HFFc6 (cell line): ENCODE measurements at regions not wholly inside any gene's neighbourhood (a gene's known extent, or its start where the extent isn't known, plus 50 kb on each side); places are given as distances from the start of the nearest gene placed in this dataset.

Experiments
- DNase-seq: peaks from one replicate; pipeline ENCODE4 v3.0.0-alpha.2; 2018
- H3K27ac Mint-ChIP-seq: 2 replicates; pipeline ENCODE4 v1.8.0; 2020; ENCODE audit warnings: mild to moderate bottlenecking, mixed read lengths
- H3K27me3 Mint-ChIP-seq: 2 replicates; pipeline ENCODE4 v1.8.0; 2021; ENCODE audit warnings: mild to moderate bottlenecking, moderate library complexity, mixed read lengths; ENCODE audit not compliant: insufficient read depth
- H3K36me3 Mint-ChIP-seq: 2 replicates; pipeline ENCODE4 v1.8.0; 2021; ENCODE audit warnings: low read depth, mixed read lengths
- H3K4me1 Mint-ChIP-seq: 2 replicates; pipeline ENCODE4 v1.8.0; 2020; ENCODE audit warnings: low read depth, mixed read lengths
- H3K4me3 Mint-ChIP-seq: 2 replicates; pipeline ENCODE4 v1.8.0; 2020; ENCODE audit warnings: mild to moderate bottlenecking, moderate library complexity, mixed read lengths
- H3K9me3 Mint-ChIP-seq: 2 replicates; pipeline ENCODE4 v1.8.0; 2020; ENCODE audit warnings: mild to moderate bottlenecking, mixed read lengths
- TF ChIP-seq, protein P1 (sequence below): fragments of 200-600 bp; sonication (generic); IDR thresholded peaks from 2 replicates; pipeline ENCODE4 v1.5.0; 2021; ENCODE audit warnings: antibody characterized with exemption, mild to moderate bottlenecking

DNA sequence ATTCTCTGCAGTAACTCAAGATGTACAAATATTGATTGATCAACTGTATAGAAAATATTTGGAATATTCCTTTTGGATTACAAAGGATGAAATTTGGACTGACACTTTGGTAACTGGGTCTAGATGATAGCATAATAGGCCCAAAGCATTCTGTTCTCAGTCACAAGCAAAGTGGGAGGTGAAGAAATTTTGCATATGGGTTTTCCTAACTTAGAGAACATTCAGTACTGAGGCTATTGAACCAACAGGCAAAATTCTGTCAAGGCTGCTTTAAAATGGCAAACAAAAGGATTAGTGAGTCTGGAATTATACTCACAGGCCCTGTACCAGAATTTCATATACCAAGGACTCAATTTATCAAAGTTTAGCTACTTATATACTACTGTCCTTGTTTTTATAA is 1020.6 kb downstream of the TLE4 start:
- TF ChIP-seq, protein P1, sequence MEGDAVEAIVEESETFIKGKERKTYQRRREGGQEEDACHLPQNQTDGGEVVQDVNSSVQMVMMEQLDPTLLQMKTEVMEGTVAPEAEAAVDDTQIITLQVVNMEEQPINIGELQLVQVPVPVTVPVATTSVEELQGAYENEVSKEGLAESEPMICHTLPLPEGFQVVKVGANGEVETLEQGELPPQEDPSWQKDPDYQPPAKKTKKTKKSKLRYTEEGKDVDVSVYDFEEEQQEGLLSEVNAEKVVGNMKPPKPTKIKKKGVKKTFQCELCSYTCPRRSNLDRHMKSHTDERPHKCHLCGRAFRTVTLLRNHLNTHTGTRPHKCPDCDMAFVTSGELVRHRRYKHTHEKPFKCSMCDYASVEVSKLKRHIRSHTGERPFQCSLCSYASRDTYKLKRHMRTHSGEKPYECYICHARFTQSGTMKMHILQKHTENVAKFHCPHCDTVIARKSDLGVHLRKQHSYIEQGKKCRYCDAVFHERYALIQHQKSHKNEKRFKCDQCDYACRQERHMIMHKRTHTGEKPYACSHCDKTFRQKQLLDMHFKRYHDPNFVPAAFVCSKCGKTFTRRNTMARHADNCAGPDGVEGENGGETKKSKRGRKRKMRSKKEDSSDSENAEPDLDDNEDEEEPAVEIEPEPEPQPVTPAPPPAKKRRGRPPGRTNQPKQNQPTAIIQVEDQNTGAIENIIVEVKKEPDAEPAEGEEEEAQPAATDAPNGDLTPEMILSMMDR, result no peak
- H3K27ac Mint-ChIP-seq, result no peak overlapping the region
- no peak for DNase-seq
- H3K9me3 Mint-ChIP-seq, result peaks cover 7% of the 10 kb centered on the region
- H3K36me3 Mint-ChIP-seq, result no peaks in the 10 kb centered on the region
- H3K4me1 Mint-ChIP-seq, result no peaks in the 10 kb centered on the region
- H3K4me3 Mint-ChIP-seq, result no peak overlapping the region
- H3K27me3 Mint-ChIP-seq, result no peaks in the 10 kb centered on the region

DNA sequence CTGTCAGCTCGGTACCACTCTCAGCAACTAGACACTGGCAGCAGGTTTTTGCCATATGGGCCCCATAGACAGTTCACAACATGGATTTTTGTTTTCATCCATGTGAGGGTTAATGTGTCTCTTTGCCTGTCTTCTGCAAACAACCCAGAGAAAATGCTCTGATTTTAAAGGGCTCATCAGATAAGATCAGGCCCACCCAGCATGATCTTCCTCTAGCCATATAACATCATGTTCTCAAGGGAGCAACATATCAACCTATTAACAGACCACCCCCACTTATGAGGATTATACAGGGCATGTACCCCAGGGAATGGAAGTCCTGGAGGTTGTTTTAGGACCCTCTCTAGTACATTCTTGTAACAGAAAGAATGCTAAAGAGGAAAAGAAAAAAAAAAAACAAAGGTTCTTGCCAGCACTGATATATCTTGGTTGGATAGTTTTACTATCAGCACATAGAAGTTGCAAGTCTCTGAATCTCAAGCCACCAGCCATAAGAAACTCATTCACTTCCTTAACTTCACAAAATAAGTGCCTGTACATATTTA is 1015.1 kb downstream of the TLE4 start:
- TF ChIP-seq, protein P1, result no peak
- no peaks in the 10 kb centered on the region for H3K27me3 Mint-ChIP-seq
- no peak overlapping the region for H3K4me3 Mint-ChIP-seq
- no peak overlapping the region for H3K27ac Mint-ChIP-seq
- no peaks in the 10 kb centered on the region for H3K4me1 Mint-ChIP-seq
- H3K9me3 Mint-ChIP-seq, result peaks cover 13% of the 10 kb centered on the region
- no peaks in the 10 kb centered on the region for H3K36me3 Mint-ChIP-seq
- DNase-seq, result no peak

DNA sequence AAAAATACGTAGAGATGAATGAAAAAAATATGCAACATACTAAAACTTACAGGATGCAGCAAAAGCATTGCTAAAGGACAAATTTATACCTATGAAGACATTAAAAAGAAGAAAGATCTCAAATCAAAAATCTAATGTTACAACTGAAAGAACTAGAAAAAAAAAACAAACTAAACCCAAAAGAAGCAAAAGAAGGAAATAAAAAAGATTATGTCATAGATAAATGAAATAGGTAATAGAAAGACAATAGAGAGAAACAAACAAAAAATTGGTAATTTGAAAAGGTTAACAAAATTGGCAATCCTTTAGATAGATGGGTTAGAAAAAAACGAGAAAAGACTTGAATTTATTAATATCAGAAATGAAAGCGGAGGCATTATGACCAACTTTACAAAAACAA is 1000.2 kb downstream of the TLE4 start:
- no peak overlapping the region for H3K27ac Mint-ChIP-seq
- DNase-seq, result no peak
- peaks cover 56% of the 10 kb centered on the region for H3K9me3 Mint-ChIP-seq
- TF ChIP-seq, protein P1, result no peak
- H3K4me1 Mint-ChIP-seq, result no peaks in the 10 kb centered on the region
- H3K36me3 Mint-ChIP-seq, result no peaks in the 10 kb centered on the region
- H3K27me3 Mint-ChIP-seq, result no peaks in the 10 kb centered on the region
- no peak overlapping the region for H3K4me3 Mint-ChIP-seq

GRCh38 chr9:80569236-80569635 is 997.5 kb downstream of the TLE4 start:
- H3K36me3 Mint-ChIP-seq, result no peaks in the 10 kb centered on the region
- H3K9me3 Mint-ChIP-seq, result peaks cover 40% of the 10 kb centered on the region
- H3K27ac Mint-ChIP-seq, result no peak overlapping the region
- no peak for DNase-seq
- no peaks in the 10 kb centered on the region for H3K27me3 Mint-ChIP-seq
- TF ChIP-seq, protein P1, result no peak
- H3K4me3 Mint-ChIP-seq, result no peak overlapping the region
- H3K4me1 Mint-ChIP-seq, result no peaks in the 10 kb centered on the region

- TF ChIP-seq, protein P1, result no peak
- Mint-ChIP-seq H3K4me3 (no peak overlapping the region), H3K27ac (no peak overlapping the region), H3K27me3 (no peaks in the 10 kb centered on the region; the same call in 1 of the 2 replicates), H3K9me3 (peaks cover 22% of the 10 kb centered on the region), H3K4me1 (no peaks in the 10 kb centered on the region), H3K36me3 (no peaks in the 10 kb centered on the region)
- DNase-seq, result no peak
These were observed 989.8 kb downstream of the TLE4 start for GRCh38 chr9:80561526-80561925.

GRCh38 chr9:80560976-80561375 is 989.2 kb downstream of the TLE4 start:
- TF ChIP-seq, protein P1, result no peak
- DNase-seq, result no peak
- no peaks in the 10 kb centered on the region for H3K4me1 Mint-ChIP-seq
- no peak overlapping the region for H3K4me3 Mint-ChIP-seq
- H3K9me3 Mint-ChIP-seq, result peaks cover 22% of the 10 kb centered on the region
- no peaks in the 10 kb centered on the region; the same call in 1 of the 2 replicates for H3K27me3 Mint-ChIP-seq
- H3K27ac Mint-ChIP-seq, result no peak overlapping the region
- H3K36me3 Mint-ChIP-seq, result no peaks in the 10 kb centered on the region
